ENCODE measurements at regions not wholly inside any gene's neighbourhood (a gene's known extent, or its start where the extent isn't known, plus 50 kb on each side); places are given as distances from the start of the nearest gene placed in this dataset.

- Histone ChIP-seq H3K9me3 (ENCODE audit: control insufficient read depth in 5 of 5, low read length in 5 of 5) (no peaks in the 10 kb centered on the region), H3K4me1 (ENCODE audit: control insufficient read depth in 5 of 5, insufficient read depth in 5 of 5, low read length in 5 of 5) (no peaks in the 10 kb centered on the region), H3K36me3 (ENCODE audit: control insufficient read depth in 5 of 5, insufficient read depth in 5 of 5, low read length in 5 of 5) (no peaks in the 10 kb centered on the region)
These were observed 233.8 kb upstream of the NOL4 start for GRCh38 chr18:34458410-34458977.

GRCh38 chr18:34461266-34461665 lies 236.6 kb upstream of the NOL4 start:
- Histone ChIP-seq H3K4me3 (ENCODE audit: low read depth in 1 of 5, low read length in 5 of 5) (no peak overlapping the region), H3K9me3 (ENCODE audit: control insufficient read depth in 5 of 5, low read length in 5 of 5) (no peaks in the 10 kb centered on the region), H3K36me3 (ENCODE audit: control insufficient read depth in 5 of 5, insufficient read depth in 5 of 5, low read length in 5 of 5) (no peaks in the 10 kb centered on the region), H3K27ac (ENCODE audit: low read depth, low read length) (no peak overlapping the region), H3K4me1 (ENCODE audit: control insufficient read depth in 5 of 5, insufficient read depth in 5 of 5, low read length in 5 of 5) (no peaks in the 10 kb centered on the region), H3K9ac (ENCODE audit: low read length in 5 of 5) (no peak overlapping the region), H3K27me3 (ENCODE audit: control insufficient read depth in 5 of 5, insufficient read depth in 4 of 5, low read length in 5 of 5) (no peaks in the 10 kb centered on the region)

More at GRCh38 chr18:34458410-34458977, 233.8 kb upstream of the NOL4 start:
- Histone ChIP-seq H3K9ac (ENCODE audit: low read length in 5 of 5) (no peak overlapping the region), H3K4me3 (ENCODE audit: low read depth in 1 of 5, low read length in 5 of 5) (no peak overlapping the region), H3K27ac (ENCODE audit: low read depth, low read length) (no peak overlapping the region), H3K27me3 (ENCODE audit: control insufficient read depth in 5 of 5, insufficient read depth in 4 of 5, low read length in 5 of 5) (no peaks in the 10 kb centered on the region)

- Histone ChIP-seq H3K27me3 (ENCODE audit: control insufficient read depth in 5 of 5, insufficient read depth in 4 of 5, low read length in 5 of 5) (no peaks in the 10 kb centered on the region), H3K9ac (ENCODE audit: low read length in 5 of 5) (no peak overlapping the region), H3K9me3 (ENCODE audit: control insufficient read depth in 5 of 5, low read length in 5 of 5) (peaks cover 0 to 3% (median 0%) of the 10 kb centered on the region in 5 donors), H3K4me3 (ENCODE audit: low read depth in 1 of 5, low read length in 5 of 5) (no peak overlapping the region), H3K27ac (ENCODE audit: low read depth, low read length) (no peak overlapping the region), H3K4me1 (ENCODE audit: control insufficient read depth in 5 of 5, insufficient read depth in 5 of 5, low read length in 5 of 5) (no peaks in the 10 kb centered on the region), H3K36me3 (ENCODE audit: control insufficient read depth in 5 of 5, insufficient read depth in 5 of 5, low read length in 5 of 5) (no peaks in the 10 kb centered on the region)
These were observed 242.3 kb upstream of the NOL4 start for GRCh38 chr18:34467058-34467457.

- Histone ChIP-seq H3K9ac (ENCODE audit: low read length in 5 of 5) (no peak overlapping the region), H3K36me3 (ENCODE audit: control insufficient read depth in 5 of 5, insufficient read depth in 5 of 5, low read length in 5 of 5) (no peaks in the 10 kb centered on the region), H3K27me3 (ENCODE audit: control insufficient read depth in 5 of 5, insufficient read depth in 4 of 5, low read length in 5 of 5) (no peaks in the 10 kb centered on the region), H3K9me3 (ENCODE audit: control insufficient read depth in 5 of 5, low read length in 5 of 5) (peaks cover 0 to 4% (median 0%) of the 10 kb centered on the region in 5 donors), H3K4me1 (ENCODE audit: control insufficient read depth in 5 of 5, insufficient read depth in 5 of 5, low read length in 5 of 5) (no peaks in the 10 kb centered on the region), H3K4me3 (ENCODE audit: low read depth in 1 of 5, low read length in 5 of 5) (no peak overlapping the region), H3K27ac (ENCODE audit: low read depth, low read length) (no peak overlapping the region)
These were observed 229.9 kb upstream of the DTNA start for GRCh38 chr18:34480162-34480700.

- no peak overlapping the region for H3K4me3 ChIP-seq (ENCODE audit: low read depth in 1 of 5, low read length in 5 of 5)
- no peak overlapping the region for H3K9ac ChIP-seq (ENCODE audit: low read length in 5 of 5)
- H3K27me3 ChIP-seq (ENCODE audit: control insufficient read depth in 5 of 5, insufficient read depth in 4 of 5, low read length in 5 of 5): no peaks in the 10 kb centered on the region
- H3K36me3 ChIP-seq (ENCODE audit: control insufficient read depth in 5 of 5, insufficient read depth in 5 of 5, low read length in 5 of 5): no peaks in the 10 kb centered on the region
- no peak overlapping the region for H3K27ac ChIP-seq (ENCODE audit: low read depth, low read length)
- H3K9me3 ChIP-seq (ENCODE audit: control insufficient read depth in 5 of 5, low read length in 5 of 5): peaks cover 0 to 4% (median 0%) of the 10 kb centered on the region in 5 donors
- H3K4me1 ChIP-seq (ENCODE audit: control insufficient read depth in 5 of 5, insufficient read depth in 5 of 5, low read length in 5 of 5): no peaks in the 10 kb centered on the region
These were observed 227.9 kb upstream of the DTNA start for GRCh38 chr18:34482204-34482603.

- peaks cover 0 to 4% (median 0%) of the 10 kb centered on the region in 5 donors for H3K9me3 ChIP-seq (ENCODE audit: control insufficient read depth in 5 of 5, low read length in 5 of 5)
- no peak overlapping the region for H3K27ac ChIP-seq (ENCODE audit: low read depth, low read length)
- no peak overlapping the region for H3K9ac ChIP-seq (ENCODE audit: low read length in 5 of 5)
- H3K4me1 ChIP-seq (ENCODE audit: control insufficient read depth in 5 of 5, insufficient read depth in 5 of 5, low read length in 5 of 5): no peaks in the 10 kb centered on the region
- no peaks in the 10 kb centered on the region for H3K36me3 ChIP-seq (ENCODE audit: control insufficient read depth in 5 of 5, insufficient read depth in 5 of 5, low read length in 5 of 5)
- no peaks in the 10 kb centered on the region for H3K27me3 ChIP-seq (ENCODE audit: control insufficient read depth in 5 of 5, insufficient read depth in 4 of 5, low read length in 5 of 5)
- H3K4me3 ChIP-seq (ENCODE audit: low read depth in 1 of 5, low read length in 5 of 5): no peak overlapping the region
These were observed 226.9 kb upstream of the DTNA start for GRCh38 chr18:34483198-34483597.

- Histone ChIP-seq H3K36me3 (ENCODE audit: control insufficient read depth in 5 of 5, insufficient read depth in 5 of 5, low read length in 5 of 5) (no peaks in the 10 kb centered on the region), H3K4me3 (ENCODE audit: low read depth in 1 of 5, low read length in 5 of 5) (no peak overlapping the region), H3K9me3 (ENCODE audit: control insufficient read depth in 5 of 5, low read length in 5 of 5) (no peaks in the 10 kb centered on the region), H3K27ac (ENCODE audit: low read depth, low read length) (no peak overlapping the region), H3K4me1 (ENCODE audit: control insufficient read depth in 5 of 5, insufficient read depth in 5 of 5, low read length in 5 of 5) (peaks cover 0 to 20% (median 15%) of the 10 kb centered on the region in 5 donors), H3K27me3 (ENCODE audit: control insufficient read depth in 5 of 5, insufficient read depth in 4 of 5, low read length in 5 of 5) (no peaks in the 10 kb centered on the region), H3K9ac (ENCODE audit: low read length in 5 of 5) (no peak overlapping the region)
These were observed 218.4 kb upstream of the DTNA start for GRCh38 chr18:34491719-34492118.

- no peaks in the 10 kb centered on the region for H3K27me3 ChIP-seq (ENCODE audit: control insufficient read depth in 5 of 5, insufficient read depth in 4 of 5, low read length in 5 of 5)
- no peaks in the 10 kb centered on the region for H3K36me3 ChIP-seq (ENCODE audit: control insufficient read depth in 5 of 5, insufficient read depth in 5 of 5, low read length in 5 of 5)
- peak overlapping the region in 1 of 5 donors; percentile 60 for H3K9ac ChIP-seq (ENCODE audit: low read length in 5 of 5)
- H3K27ac ChIP-seq (ENCODE audit: low read depth, low read length): peak overlapping the region; percentile 60
- H3K4me1 ChIP-seq (ENCODE audit: control insufficient read depth in 5 of 5, insufficient read depth in 5 of 5, low read length in 5 of 5): peaks cover 0 to 24% (median 15%) of the 10 kb centered on the region in 5 donors
- no peaks in the 10 kb centered on the region for H3K9me3 ChIP-seq (ENCODE audit: control insufficient read depth in 5 of 5, low read length in 5 of 5)
- peak overlapping the region in 4 of 5 donors; percentile 70 to 78 (median 72) for H3K4me3 ChIP-seq (ENCODE audit: low read depth in 1 of 5, low read length in 5 of 5)
These were observed 217.4 kb upstream of the DTNA start for GRCh38 chr18:34492652-34493051.

GRCh38 chr18:34493099-34493544 lies 217.0 kb upstream of the DTNA start:
- H3K9me3 ChIP-seq (ENCODE audit: control insufficient read depth in 5 of 5, low read length in 5 of 5): no peaks in the 10 kb centered on the region
- H3K9ac ChIP-seq (ENCODE audit: low read length in 5 of 5): peak overlapping the region in 3 of 5 donors; percentile 55 to 60 (median 59)
- peak overlapping the region; percentile 60 for H3K27ac ChIP-seq (ENCODE audit: low read depth, low read length)
- H3K4me1 ChIP-seq (ENCODE audit: control insufficient read depth in 5 of 5, insufficient read depth in 5 of 5, low read length in 5 of 5): peaks cover 0 to 24% (median 15%) of the 10 kb centered on the region in 5 donors
- no peaks in the 10 kb centered on the region for H3K27me3 ChIP-seq (ENCODE audit: control insufficient read depth in 5 of 5, insufficient read depth in 4 of 5, low read length in 5 of 5)
- H3K4me3 ChIP-seq (ENCODE audit: low read depth in 1 of 5, low read length in 5 of 5): peak overlapping the region; percentile 70 to 88 (median 72)
- no peaks in the 10 kb centered on the region for H3K36me3 ChIP-seq (ENCODE audit: control insufficient read depth in 5 of 5, insufficient read depth in 5 of 5, low read length in 5 of 5)

- Histone ChIP-seq H3K27me3 (ENCODE audit: control insufficient read depth in 5 of 5, insufficient read depth in 4 of 5, low read length in 5 of 5) (no peaks in the 10 kb centered on the region), H3K4me3 (ENCODE audit: low read depth in 1 of 5, low read length in 5 of 5) (peak overlapping the region; percentile 72 to 88 (median 78)), H3K9ac (ENCODE audit: low read length in 5 of 5) (peak overlapping the region in 3 of 5 donors; percentile 55 to 68 (median 60)), H3K27ac (ENCODE audit: low read depth, low read length) (peak overlapping the region; percentile 60), H3K9me3 (ENCODE audit: control insufficient read depth in 5 of 5, low read length in 5 of 5) (no peaks in the 10 kb centered on the region), H3K36me3 (ENCODE audit: control insufficient read depth in 5 of 5, insufficient read depth in 5 of 5, low read length in 5 of 5) (no peaks in the 10 kb centered on the region), H3K4me1 (ENCODE audit: control insufficient read depth in 5 of 5, insufficient read depth in 5 of 5, low read length in 5 of 5) (peaks cover 0 to 24% (median 15%) of the 10 kb centered on the region in 5 donors)
These were observed 216.3 kb upstream of the DTNA start for GRCh38 chr18:34493566-34494358.
